ENCODE measurements at regions not wholly inside any gene's neighbourhood (a gene's known extent, or its start where the extent isn't known, plus 50 kb on each side); places are given as distances from the start of the nearest gene placed in this dataset.

GRCh38 chr7:18179093-18179492 lies 151.4 kb upstream of the PRPS1L1 start:
- no peak overlapping the region for H2AK5ac ChIP-seq (ENCODE audit: low read depth, low read length)
- no peak overlapping the region; the same call in 1 of the 2 replicates for H3K14ac ChIP-seq (replicated peaks; ENCODE audit: low read depth, low read length)
- dilution Hi-C loops (cut with HindIII; ENCODE audit: low sequenced_read_pairs, unreplicated experiment): no loop called here
- no peak overlapping the region for H4K8ac ChIP-seq (ENCODE audit: low read depth in 2 of 2, low read length in 2 of 2)
- no peak overlapping the region for H3K4me2 ChIP-seq (ENCODE audit: low read depth, low read length)
- H2AK9ac ChIP-seq (replicated peaks; ENCODE audit: low read depth, low read length, poor library complexity): no peak overlapping the region
- no peak for ATAC-seq (ENCODE audit: low read depth)
- no peak overlapping the region for H3K4me3 ChIP-seq (ENCODE audit: insufficient read depth, low read depth, low read length)
- no peak overlapping the region for H4K91ac ChIP-seq (ENCODE audit: insufficient read depth, low read depth, low read length)
- no peak overlapping the region for H3K23ac ChIP-seq (ENCODE audit: low read depth, low read length)
- no peak overlapping the region for H3K27ac ChIP-seq (ENCODE audit: insufficient read depth, low read length)
- H3K27me3 ChIP-seq (ENCODE audit: control insufficient read depth, insufficient read depth, low read length): no peaks in the 10 kb centered on the region; the same call in 1 of the 2 replicates
- H3K4ac ChIP-seq (ENCODE audit: low read depth, low read length): no peak overlapping the region
- H2AFZ ChIP-seq (replicated peaks; ENCODE audit: low read length, poor library complexity): no peak overlapping the region
- H3K9me3 ChIP-seq (ENCODE audit: control insufficient read depth, insufficient read depth, low read length): no peaks in the 10 kb centered on the region
- BruUV-seq (replicated peaks): no TSS peak
- 0 out of 2 replicates have a peak, but pooled peaks cover 1% of the 10 kb centered on the region for H3K4me1 ChIP-seq (ENCODE audit: control insufficient read depth, insufficient read depth, low read length)
- no peak overlapping the region for H3K18ac ChIP-seq (ENCODE audit: low read depth, low read length)
- H2BK15ac ChIP-seq (ENCODE audit: low read depth, low read length): no peak overlapping the region
- no peaks in the 10 kb centered on the region for H3K9me1 ChIP-seq (ENCODE audit: insufficient read depth, low read length)
- H3K9ac ChIP-seq (ENCODE audit: low read depth, low read length): no peak overlapping the region
- CTCF ChIA-PET: interaction anchor here (0.6 kb wide), 1 partner anchor 357 kb away, joined by 3 read pairs; no protein-coding TSS in a partner anchor
- intact Hi-C loops (cut with micrococcal nuclease): no loop called here
- POLR2A ChIA-PET (ENCODE audit: unreplicated experiment): no interaction called here
- H2BK5ac ChIP-seq (ENCODE audit: low read depth, low read length, poor library complexity, severe bottlenecking): no peak overlapping the region
- no peak for DNase-seq
- H4K20me1 ChIP-seq (ENCODE audit: insufficient read depth, low read length): no peaks in the 10 kb centered on the region
- H4K5ac ChIP-seq (ENCODE audit: low read depth, low read length): no peak overlapping the region
- in situ Hi-C loops (cut with MboI; ENCODE audit: low sequenced_read_pairs): no loop called here
- no peak overlapping the region for H3K56ac ChIP-seq (ENCODE audit: extremely low read depth, insufficient read depth, low read length)
- no peaks in the 10 kb centered on the region for H3K79me1 ChIP-seq (ENCODE audit: low read depth in 1 of 2, low read length in 2 of 2)
- H2BK120ac ChIP-seq (ENCODE audit: low read depth, low read length): no peak overlapping the region
- H2BK20ac ChIP-seq (ENCODE audit: low read depth, low read length): no peak overlapping the region
- H3K36me3 ChIP-seq (ENCODE audit: control insufficient read depth, insufficient read depth, low read length): no peaks in the 10 kb centered on the region
- TF ChIP-seq, protein P1, sequence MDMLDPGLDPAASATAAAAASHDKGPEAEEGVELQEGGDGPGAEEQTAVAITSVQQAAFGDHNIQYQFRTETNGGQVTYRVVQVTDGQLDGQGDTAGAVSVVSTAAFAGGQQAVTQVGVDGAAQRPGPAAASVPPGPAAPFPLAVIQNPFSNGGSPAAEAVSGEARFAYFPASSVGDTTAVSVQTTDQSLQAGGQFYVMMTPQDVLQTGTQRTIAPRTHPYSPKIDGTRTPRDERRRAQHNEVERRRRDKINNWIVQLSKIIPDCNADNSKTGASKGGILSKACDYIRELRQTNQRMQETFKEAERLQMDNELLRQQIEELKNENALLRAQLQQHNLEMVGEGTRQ (IDR thresholded peaks at IDR 0.05; ENCODE audit: low read depth, low read length): no peak
- TF ChIP-seq FOS (IDR thresholded peaks at IDR 0.05; ENCODE audit: low read depth, low read length) (no peak), RAD21 (IDR thresholded peaks at IDR 0.05; ENCODE audit: low read length) (no peak), ELK1 (IDR thresholded peaks at IDR 0.05; ENCODE audit: borderline replicate concordance, low read depth, low read length) (no peak), CHD1 (IDR thresholded peaks at IDR 0.05; ENCODE audit: low read depth, low read length) (no peak), RCOR1 (IDR thresholded peaks at IDR 0.05; ENCODE audit: insufficient replicate concordance, low read length) (no peak), CEBPB (IDR thresholded peaks at IDR 0.05; ENCODE audit: low read depth, low read length) (no peak), SMC3 (IDR thresholded peaks at IDR 0.05; ENCODE audit: low read depth, low read length) (no peak), NFE2L2 (IDR thresholded peaks at IDR 0.05; ENCODE audit: low read depth, low read length) (no peak), MAZ (IDR thresholded peaks at IDR 0.05; ENCODE audit: borderline replicate concordance, low read depth, low read length) (no peak), RFX5 (IDR thresholded peaks at IDR 0.05; ENCODE audit: low read depth, low read length) (no peak), MXI1 (IDR thresholded peaks at IDR 0.05; ENCODE audit: borderline replicate concordance, low read depth, low read length) (no peak), CTCF (conservative IDR thresholded peaks at IDR 0.05; ENCODE audit: low read depth, low read length) (no peak), POLR2A (IDR thresholded peaks at IDR 0.05; ENCODE audit: low read depth, low read length) (no peak), BHLHE40 (IDR thresholded peaks at IDR 0.05; ENCODE audit: low read depth, low read length) (no peak), MAFK (IDR thresholded peaks at IDR 0.05; ENCODE audit: low read depth, low read length) (no peak)

Data from IMR-90 (cell line).